GM12878 (cell line): ENCODE measurements at regions not wholly inside any gene's neighbourhood (a gene's known extent, or its start where the extent isn't known, plus 50 kb on each side); places are given as distances from the start of the nearest gene placed in this dataset.
"Not testable (repeated sequence)": the region's sequence is repeated elsewhere in the genome, so short reads cannot be mapped to it uniquely, and the experiment has no call there.

Experiments used
- ATAC-seq: fragments of 200-7000 bp; cut with Tn5 transposase; 3 replicates; pipeline ENCODE4 v1.9.1; 2020; ENCODE audit warnings: mild to moderate bottlenecking, moderate library complexity
- BruUV-seq: library from RNA; stranded (reverse); fragments of 400-500 nt; replicated peaks from 2 replicates; lab custom pipeline; 2021; lab: Mats Ljungman, UMichigan
- CTCF ChIA-PET: fragments of 300-600 bp; sonication (Branson Sonifier 250); formaldehyde crosslinking; extraction: SDS; loops from one replicate; lab custom pipeline; 2021; ENCODE audit warnings: inconsistent platforms; lab: Yijun Ruan, JAX
- POLR2A ChIA-PET: fragments of 350-600 bp; formaldehyde crosslinking; extraction: SDS; loops from one replicate; lab custom pipeline; 2021; ENCODE audit warnings: inconsistent platforms; lab: Charles Lee
- RAD21 ChIA-PET: fragments of 300-600 bp; sonication (Branson Sonifier 250); formaldehyde crosslinking; loops from one replicate; lab custom pipeline; 2023; ENCODE audit warnings: antibody characterized with exemption; ENCODE audit not compliant: unreplicated experiment; lab: Charles Lee
- SMC1A ChIA-PET: fragments of 300-600 bp; sonication (Branson Sonifier 250); formaldehyde crosslinking; loops from one replicate; lab custom pipeline; 2023; ENCODE audit not compliant: unreplicated experiment, uncharacterized antibody; lab: Charles Lee
- DNase-seq: peaks from one replicate; pipeline ENCODE4 v3.0.0-alpha.2; 2011; ENCODE audit warnings: low read depth, low spot score
- FAIRE-seq: peaks from 3 replicates; lab custom pipeline; 2011; peaks lifted over from hg19 to GRCh38; lab: Jason Lieb, UNC
- H2AFZ ChIP-seq: 2 replicates; pipeline ENCODE4 v1.6.0; 2011; ENCODE audit warnings: low read depth, low read length, control low read depth; ENCODE audit not compliant: control insufficient read depth
- H3K27ac ChIP-seq: 2 replicates; pipeline ENCODE4 v1.5.1; 2011; ENCODE audit warnings: control low read depth; ENCODE audit not compliant: control insufficient read depth, insufficient read depth
- H3K27me3 ChIP-seq, 2 experiments: replicated peaks in 1 of 2; 2 replicates each; pipeline versions ENCODE4 v1.6.0 to v1.6.1; 2011; ENCODE audit warnings: low read length in 1 of 2; ENCODE audit not compliant: control insufficient read depth in 2 of 2, insufficient read depth in 2 of 2
- H3K36me3 ChIP-seq, 2 experiments: 2 replicates each; pipeline ENCODE4 v1.5.1; 2011; ENCODE audit warnings: low read length in 1 of 2; ENCODE audit not compliant: control insufficient read depth in 2 of 2, insufficient read depth in 2 of 2
- H3K4me1 ChIP-seq: 2 replicates; pipeline ENCODE4 v1.6.1; 2011; ENCODE audit warnings: mild to moderate bottlenecking, low read length, moderate library complexity, mixed read lengths; ENCODE audit not compliant: control insufficient read depth, insufficient read depth
- H3K4me2 ChIP-seq: 2 replicates; pipeline ENCODE4 v1.6.0; 2011; ENCODE audit warnings: control low read depth; ENCODE audit not compliant: control insufficient read depth, insufficient read depth
- H3K4me3 ChIP-seq: fragments of 200-600 bp; sonication (generic); 2 replicates; pipeline ENCODE4 v1.5.1; 2016
- H3K79me2 ChIP-seq: 2 replicates; pipeline ENCODE4 v1.6.0; 2011; ENCODE audit warnings: low read length; ENCODE audit not compliant: control insufficient read depth, insufficient read depth
- H3K9ac ChIP-seq: 2 replicates; pipeline ENCODE4 v1.8.0; 2011; ENCODE audit warnings: low read length, control low read depth, mixed read lengths; ENCODE audit not compliant: control insufficient read depth, insufficient read depth
- H3K9me3 ChIP-seq: replicated peaks from 3 replicates; pipeline ENCODE4 v1.5.1; 2011; ENCODE audit warnings: mild to moderate bottlenecking, low read length; ENCODE audit not compliant: control insufficient read depth, insufficient read depth
- H4K20me1 ChIP-seq: 2 replicates; pipeline ENCODE4 v1.6.0; 2011; ENCODE audit not compliant: control insufficient read depth, insufficient read depth
- CEBPB ChIP-seq, 2 experiments: fragments of 150-350 bp in 1 of 2; IDR thresholded peaks; 2 replicates each; pipeline ENCODE4 v1.6.1; 2012 to 2014; ENCODE audit warnings: low read depth in 2 of 2, low read length in 2 of 2, borderline replicate concordance in 1 of 2, inconsistent platforms in 1 of 2
- E2F4 ChIP-seq: IDR thresholded peaks from 2 replicates; pipeline ENCODE4 v1.6.1; 2012; ENCODE audit warnings: low read depth, low read length, improper control_type of control experiment
- IKZF1 ChIP-seq: fragments of 450-650 bp; conservative IDR thresholded peaks from 2 replicates; pipeline ENCODE4 v1.6.1; 2017; ENCODE audit warnings: antibody characterized with exemption, mild to moderate bottlenecking
- MEF2A ChIP-seq: IDR thresholded peaks from 2 replicates; pipeline ENCODE4 v1.6.1; 2011; ENCODE audit warnings: low read depth, mild to moderate bottlenecking, low read length, moderate library complexity; ENCODE audit not compliant: insufficient read depth
- MEF2B ChIP-seq: fragments of 450-650 bp; IDR thresholded peaks from 2 replicates; pipeline ENCODE4 v1.6.1; 2018; ENCODE audit warnings: mild to moderate bottlenecking, moderate library complexity; ENCODE audit not compliant: partially characterized antibody, poor library complexity, severe bottlenecking
- NFYB ChIP-seq: IDR thresholded peaks from 2 replicates; pipeline ENCODE4 v1.6.1; 2011; ENCODE audit warnings: low read depth, mild to moderate bottlenecking, low read length, improper control_type of control experiment, moderate library complexity; ENCODE audit not compliant: insufficient read depth
- PML ChIP-seq: IDR thresholded peaks from 2 replicates; pipeline ENCODE4 v1.6.1; 2012; ENCODE audit warnings: low read length, inconsistent platforms
- RBBP5 ChIP-seq: fragments of 200-600 bp; sonication (generic); conservative IDR thresholded peaks from 2 replicates; pipeline ENCODE4 v1.6.1; 2016
- SMARCA5 ChIP-seq: fragments of 450-650 bp; IDR thresholded peaks from 2 replicates; pipeline ENCODE4 v1.6.1; 2017; ENCODE audit warnings: mild to moderate bottlenecking
- WGBS: methylation state at CpG from one replicate; pipeline ENCODE4 v1.1.6; 2016; ENCODE audit warnings: low lambda C conversion rate; ENCODE audit not compliant: insufficient replicate concordance, insufficient coverage; ENCODE audit errors: missing lambda C conversion rate; 5-methylcytosine and 5-hydroxymethylcytosine counted together
- in situ Hi-C: fragments of 300-500 bp; cut with MboI; formaldehyde crosslinking; loops from 9 replicates; pipeline ENCODE4 v1.14.3; 2018; ENCODE audit warnings: mixed read lengths
- intact Hi-C: fragments of 100-400 bp; cut with micrococcal nuclease; formaldehyde crosslinking; loops from one replicate; pipeline ENCODE4 v1.14.2; 2022; ENCODE audit not compliant: unreplicated experiment
- TF ChIP-seq, protein P1 (sequence below): fragments of 450-650 bp; IDR thresholded peaks from 2 replicates; pipeline ENCODE4 v1.6.1; 2017; ENCODE audit warnings: mild to moderate bottlenecking
- TF ChIP-seq, protein P2 (sequence below): IDR thresholded peaks from 2 replicates; pipeline ENCODE4 v1.6.1; 2011; ENCODE audit warnings: low read depth, low read length, improper control_type of control experiment, borderline replicate concordance

DNA sequence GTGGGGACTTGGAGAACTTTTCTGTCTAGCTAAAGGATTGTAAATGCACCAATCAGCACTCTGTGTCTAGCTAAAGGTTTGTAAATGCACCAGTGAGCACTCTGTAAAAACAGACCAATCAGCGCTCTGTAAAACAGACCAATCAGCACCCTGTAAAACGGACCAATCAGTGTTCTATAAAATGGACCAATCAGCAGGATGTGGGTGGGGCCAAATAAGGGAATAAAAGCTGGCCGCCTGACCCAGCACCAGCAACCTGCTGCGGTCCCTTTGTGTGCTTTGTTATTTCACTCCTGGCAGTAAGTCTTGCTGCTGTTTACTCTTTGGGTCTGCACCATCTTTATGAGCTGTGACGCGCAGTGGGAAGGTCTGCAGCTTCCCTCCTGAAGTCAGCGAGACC is 67.8 kb upstream of the JADE1 start:
- 80% methylated on average over 7 of the region's 7 CpGs for WGBS
- H3K79me2 ChIP-seq, H3K9ac ChIP-seq, H3K4me2 ChIP-seq, DNase-seq, H3K4me1 ChIP-seq, H3K27ac ChIP-seq, ATAC-seq, BruUV-seq, FAIRE-seq, H3K27me3 ChIP-seq, intact Hi-C loops, RAD21 ChIA-PET, H2AFZ ChIP-seq, H3K9me3 ChIP-seq, H3K4me3 ChIP-seq, SMC1A ChIA-PET, CTCF ChIA-PET, in situ Hi-C loops, H4K20me1 ChIP-seq, H3K36me3 ChIP-seq: not testable (repeated sequence)
- POLR2A ChIA-PET = interaction anchor here (0.6 kb wide), 1 partner anchor 233 kb away, joined by 5 read pairs; no protein-coding TSS in a partner anchor
- peak; percentile 51; the same call in 1 of the 2 replicates for TF ChIP-seq NFYB

DNA sequence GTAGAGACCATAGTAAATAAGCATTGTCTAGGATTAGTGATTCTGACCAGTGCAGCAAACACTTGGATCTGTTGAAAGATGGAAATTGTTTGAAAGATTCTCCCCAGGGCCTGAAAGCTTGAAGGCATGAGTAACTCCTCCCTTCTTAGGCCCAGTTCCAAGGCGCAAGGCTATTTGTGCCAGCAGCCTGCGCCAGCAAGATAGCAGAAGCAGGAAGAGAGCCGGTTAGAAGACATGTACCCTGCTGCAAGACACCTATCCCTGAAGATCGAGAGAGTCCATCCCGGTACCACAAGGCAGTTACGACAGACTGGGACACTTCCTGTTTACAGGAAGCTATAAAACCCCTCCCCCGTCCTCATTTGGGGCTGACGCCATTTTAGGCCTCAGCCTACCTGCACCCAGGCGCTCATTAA is 72.4 kb upstream of the JADE1 start:
- Histone ChIP-seq H3K36me3 (no peaks in the 10 kb centered on the region), H2AFZ (no peak overlapping the region), H3K27ac (no peak overlapping the region), H3K79me2 (no peaks in the 10 kb centered on the region), H3K4me1 (no peaks in the 10 kb centered on the region), H3K27me3 (no peaks in the 10 kb centered on the region), H3K4me3 (no peak overlapping the region), H3K9me3 (no peaks in the 10 kb centered on the region), H3K4me2 (no peak overlapping the region), H3K9ac (no peak overlapping the region), H4K20me1 (no peaks in the 10 kb centered on the region)
- ATAC-seq (no peak), FAIRE-seq (no peak), DNase-seq (no peak)
- ChIA-PET SMC1A (interaction anchor here (1.0 to 1.3 kb wide), 4 partner anchors 11 to 164 kb away, joined by 3 to 6 read pairs (median 3); no protein-coding TSS in a partner anchor), POLR2A (interaction anchor here (0.6 kb wide), 1 partner anchor 22 kb away, joined by 3 read pairs; no protein-coding TSS in a partner anchor), CTCF (interaction anchor here (0.9 to 1.2 kb wide), 2 partner anchors 18 to 284 kb away, joined by 3 to 4 read pairs; no protein-coding TSS in a partner anchor), RAD21 (no interaction called here)
- in situ Hi-C loops = no loop called here
- WGBS = 75% methylated on average over 9 of the region's 9 CpGs
- BruUV-seq = no TSS peak
- intact Hi-C loops = no loop called here
- TF ChIP-seq NFYB (no peak), RBBP5 (no peak), MEF2B (no peak), PML (no peak), SMARCA5 (no peak), E2F4 (no peak), IKZF1 (no peak), CEBPB (IDR thresholded peaks at IDR 0.05; ENCODE audit: borderline replicate concordance in 1 of 2, low read depth in 2 of 2, low read length in 2 of 2) (no peak), MEF2A (no peak)
- TF ChIP-seq, protein P1, sequence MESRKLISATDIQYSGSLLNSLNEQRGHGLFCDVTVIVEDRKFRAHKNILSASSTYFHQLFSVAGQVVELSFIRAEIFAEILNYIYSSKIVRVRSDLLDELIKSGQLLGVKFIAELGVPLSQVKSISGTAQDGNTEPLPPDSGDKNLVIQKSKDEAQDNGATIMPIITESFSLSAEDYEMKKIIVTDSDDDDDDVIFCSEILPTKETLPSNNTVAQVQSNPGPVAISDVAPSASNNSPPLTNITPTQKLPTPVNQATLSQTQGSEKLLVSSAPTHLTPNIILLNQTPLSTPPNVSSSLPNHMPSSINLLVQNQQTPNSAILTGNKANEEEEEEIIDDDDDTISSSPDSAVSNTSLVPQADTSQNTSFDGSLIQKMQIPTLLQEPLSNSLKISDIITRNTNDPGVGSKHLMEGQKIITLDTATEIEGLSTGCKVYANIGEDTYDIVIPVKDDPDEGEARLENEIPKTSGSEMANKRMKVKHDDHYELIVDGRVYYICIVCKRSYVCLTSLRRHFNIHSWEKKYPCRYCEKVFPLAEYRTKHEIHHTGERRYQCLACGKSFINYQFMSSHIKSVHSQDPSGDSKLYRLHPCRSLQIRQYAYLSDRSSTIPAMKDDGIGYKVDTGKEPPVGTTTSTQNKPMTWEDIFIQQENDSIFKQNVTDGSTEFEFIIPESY = no peak
- TF ChIP-seq, protein P2, sequence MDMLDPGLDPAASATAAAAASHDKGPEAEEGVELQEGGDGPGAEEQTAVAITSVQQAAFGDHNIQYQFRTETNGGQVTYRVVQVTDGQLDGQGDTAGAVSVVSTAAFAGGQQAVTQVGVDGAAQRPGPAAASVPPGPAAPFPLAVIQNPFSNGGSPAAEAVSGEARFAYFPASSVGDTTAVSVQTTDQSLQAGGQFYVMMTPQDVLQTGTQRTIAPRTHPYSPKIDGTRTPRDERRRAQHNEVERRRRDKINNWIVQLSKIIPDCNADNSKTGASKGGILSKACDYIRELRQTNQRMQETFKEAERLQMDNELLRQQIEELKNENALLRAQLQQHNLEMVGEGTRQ = no peak
